ENCODE measurements at regions not wholly inside any gene's neighbourhood (a gene's known extent, or its start where the extent isn't known, plus 50 kb on each side); places are given as distances from the start of the nearest gene placed in this dataset.

DNA sequence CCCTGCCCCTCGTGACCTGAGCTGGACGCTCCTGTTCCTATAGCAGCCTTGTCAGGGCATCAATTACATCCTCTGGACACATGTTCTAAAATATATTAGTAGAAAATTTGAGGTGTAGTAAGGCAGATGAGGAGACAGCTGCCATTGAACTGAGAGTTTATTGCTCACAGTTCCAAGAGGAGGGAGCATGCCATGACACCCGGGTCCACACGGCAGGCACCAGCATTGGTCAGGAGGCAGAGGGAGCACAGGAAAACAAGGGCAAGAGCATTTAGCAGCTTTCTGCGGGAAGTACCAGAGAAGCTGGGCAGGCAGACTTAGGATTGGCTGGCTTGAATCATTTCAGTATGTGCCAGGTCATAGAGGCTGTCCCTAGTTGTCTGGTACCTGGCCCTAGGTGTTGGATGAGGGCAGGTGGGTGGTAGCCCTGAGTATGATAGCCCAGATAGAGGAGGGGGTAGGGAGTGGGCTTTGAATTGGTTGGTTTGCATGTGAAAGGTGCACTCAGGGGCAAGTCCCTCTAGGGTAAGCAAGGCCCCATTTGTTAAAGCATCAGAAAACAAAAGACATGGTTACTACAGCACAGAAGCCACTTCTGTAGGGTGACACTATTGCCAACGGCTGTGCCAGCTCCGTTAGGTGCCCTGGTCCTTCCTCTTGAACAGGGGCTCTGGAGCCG, 223.6 kb upstream of the RAB4A start:
- no peak for DNase-seq (ENCODE audit: low spot score)
- no peak overlapping the region for H3K4me2 ChIP-seq
- H3K79me2 ChIP-seq = no peaks in the 10 kb centered on the region
- H3K4me3 ChIP-seq = no peak overlapping the region
- H3K9me3 ChIP-seq (ENCODE audit: low read depth) = no peaks in the 10 kb centered on the region
- H3K27ac ChIP-seq = no peak overlapping the region
- no peaks in the 10 kb centered on the region for H3K27me3 ChIP-seq
- no peaks in the 10 kb centered on the region for H3K4me1 ChIP-seq (ENCODE audit: insufficient read depth)
- no peaks in the 10 kb centered on the region for H3K9me2 ChIP-seq (replicated peaks; ENCODE audit: insufficient read depth)
- H3K36me3 ChIP-seq (replicated peaks; ENCODE audit: insufficient read depth, low read depth) = no peaks in the 10 kb centered on the region
- no peak for TF ChIP-seq CTCF (IDR thresholded peaks at IDR 0.05; ENCODE audit: poor library complexity)
- TF ChIP-seq EZH2phosphoT487 (IDR thresholded peaks at IDR 0.05; ENCODE audit: low read depth, severe bottlenecking, unreplicated experiment) = no peak
- no peak for TF ChIP-seq EZH2 (IDR thresholded peaks at IDR 0.05; ENCODE audit: borderline replicate concordance)
- no peak overlapping the region for H2AFZ ChIP-seq
- WGBS (ENCODE audit: low lambda C conversion rate, missing lambda C conversion rate) = 92% methylated on average over 8 of the region's 8 CpGs
- H4K20me1 ChIP-seq (ENCODE audit: insufficient read depth, poor library complexity, severe bottlenecking) = no peaks in the 10 kb centered on the region

DNA sequence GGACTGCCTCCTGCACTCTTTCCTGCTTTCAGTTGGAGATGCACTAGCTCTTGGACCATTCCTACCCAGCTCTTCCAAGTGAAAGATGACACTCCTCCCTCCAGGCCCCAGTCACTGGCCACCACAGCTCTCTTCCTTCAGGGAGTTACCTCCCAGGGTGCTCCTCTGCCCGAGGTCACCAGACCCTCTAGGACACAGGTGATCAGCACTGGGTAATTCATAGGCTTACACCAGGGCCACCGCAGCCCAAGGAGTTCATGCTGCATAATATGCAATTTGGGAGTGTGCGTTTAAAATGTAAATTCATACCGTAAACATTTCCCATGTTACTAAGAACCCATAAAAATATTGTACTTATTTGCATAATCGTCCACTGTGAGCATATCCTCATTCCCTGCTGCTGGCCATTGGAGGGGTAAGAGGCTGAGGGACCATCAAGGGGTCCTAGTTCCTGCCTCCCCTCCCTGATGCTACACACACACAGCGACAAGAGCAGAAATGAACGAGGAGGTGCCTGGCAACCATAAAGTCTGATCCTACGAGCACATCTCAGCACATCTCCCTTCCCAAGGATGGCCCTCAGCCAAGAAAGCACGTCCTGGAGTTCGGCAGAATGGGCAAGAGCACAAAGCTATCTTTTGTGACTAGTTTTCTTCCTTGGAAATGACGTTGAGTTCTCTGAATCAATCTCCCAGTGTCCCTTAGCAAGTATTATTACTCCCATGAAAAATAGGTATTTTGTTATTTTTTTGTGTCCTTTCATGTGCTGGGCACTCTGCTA, 222.9 kb upstream of the RAB4A start:
- no peak overlapping the region for H3K4me3 ChIP-seq
- TF ChIP-seq EZH2 (IDR thresholded peaks at IDR 0.05; ENCODE audit: borderline replicate concordance) (no peak), EZH2phosphoT487 (IDR thresholded peaks at IDR 0.05; ENCODE audit: low read depth, severe bottlenecking, unreplicated experiment) (no peak), CTCF (IDR thresholded peaks at IDR 0.05; ENCODE audit: poor library complexity) (no peak)
- no peak for DNase-seq (ENCODE audit: low spot score)
- H3K79me2 ChIP-seq = no peaks in the 10 kb centered on the region
- H4K20me1 ChIP-seq (ENCODE audit: insufficient read depth, poor library complexity, severe bottlenecking) = no peaks in the 10 kb centered on the region
- H3K9me3 ChIP-seq (ENCODE audit: low read depth) = no peaks in the 10 kb centered on the region
- 84% methylated on average over 11 of the region's 11 CpGs for WGBS (ENCODE audit: low lambda C conversion rate, missing lambda C conversion rate)
- no peaks in the 10 kb centered on the region for H3K4me1 ChIP-seq (ENCODE audit: insufficient read depth)
- H3K9me2 ChIP-seq (replicated peaks; ENCODE audit: insufficient read depth) = no peaks in the 10 kb centered on the region
- no peak overlapping the region for H3K4me2 ChIP-seq
- H3K27me3 ChIP-seq = no peaks in the 10 kb centered on the region
- H3K36me3 ChIP-seq (replicated peaks; ENCODE audit: insufficient read depth, low read depth) = no peaks in the 10 kb centered on the region
- no peak overlapping the region for H3K27ac ChIP-seq
- H2AFZ ChIP-seq = no peak overlapping the region

- no peak for DNase-seq (ENCODE audit: low spot score)
- WGBS (ENCODE audit: low lambda C conversion rate, missing lambda C conversion rate) = 97% methylated on average over 4 of the region's 4 CpGs
- Histone ChIP-seq H3K4me2 (no peak overlapping the region), H4K20me1 (ENCODE audit: insufficient read depth, poor library complexity, severe bottlenecking) (no peaks in the 10 kb centered on the region), H3K36me3 (replicated peaks; ENCODE audit: insufficient read depth, low read depth) (no peaks in the 10 kb centered on the region), H3K4me3 (no peak overlapping the region), H2AFZ (no peak overlapping the region), H3K27ac (no peak overlapping the region), H3K4me1 (ENCODE audit: insufficient read depth) (no peaks in the 10 kb centered on the region), H3K9me2 (replicated peaks; ENCODE audit: insufficient read depth) (no peaks in the 10 kb centered on the region), H3K79me2 (no peaks in the 10 kb centered on the region), H3K27me3 (no peaks in the 10 kb centered on the region), H3K9me3 (ENCODE audit: low read depth) (no peaks in the 10 kb centered on the region)
- TF ChIP-seq EZH2phosphoT487 (IDR thresholded peaks at IDR 0.05; ENCODE audit: low read depth, severe bottlenecking, unreplicated experiment) (no peak), CTCF (IDR thresholded peaks at IDR 0.05; ENCODE audit: poor library complexity) (no peak), EZH2 (IDR thresholded peaks at IDR 0.05; ENCODE audit: borderline replicate concordance) (no peak)
These were observed 222.0 kb upstream of the RAB4A start for GRCh38 chr1:229048896-229049295.

Measured in hepatocyte (in vitro differentiated cells).